Brain microvascular endothelial cell (primary cell): ENCODE measurements at regions not wholly inside any gene's neighbourhood (a gene's known extent, or its start where the extent isn't known, plus 50 kb on each side); places are given as distances from the start of the nearest gene placed in this dataset.

Experiments
- DNase-seq: peaks from one replicate; pipeline ENCODE4 v3.0.0-alpha.2; 2020
- H3K27ac ChIP-seq: fragments of 250-450 bp; sonication (Bioruptor Pico); 2 replicates; pipeline ENCODE4 v1.5.1; 2020; ENCODE audit warnings: mild to moderate bottlenecking, moderate library complexity
- H3K27me3 ChIP-seq: fragments of 250-450 bp; sonication (Bioruptor Pico); replicated peaks from 2 replicates; pipeline ENCODE4 v1.5.1; 2020; ENCODE audit warnings: mild to moderate bottlenecking
- H3K36me3 ChIP-seq: fragments of 250-450 bp; sonication (Bioruptor Pico); replicated peaks from 2 replicates; pipeline ENCODE4 v1.5.1; 2020; ENCODE audit warnings: mild to moderate bottlenecking
- H3K4me3 ChIP-seq: 2 replicates; pipeline ENCODE4 v1.5.1; 2011; ENCODE audit warnings: low read depth, mild to moderate bottlenecking, control low read depth, low read length, moderate library complexity
- in situ Hi-C: cut with HindIII; loops from 2 replicates; pipeline ENCODE4 v1.10.0; 2017; ENCODE audit warnings: low sequenced_read_pairs, low pct_ligation_motif_present
- TF ChIP-seq, protein P1 (sequence below): IDR thresholded peaks from 2 replicates; pipeline ENCODE4 v1.5.1; 2011; ENCODE audit warnings: low read depth, mild to moderate bottlenecking, moderate library complexity, low read length, control low read depth, inconsistent platforms; ENCODE audit errors: missing control alignments

DNA sequence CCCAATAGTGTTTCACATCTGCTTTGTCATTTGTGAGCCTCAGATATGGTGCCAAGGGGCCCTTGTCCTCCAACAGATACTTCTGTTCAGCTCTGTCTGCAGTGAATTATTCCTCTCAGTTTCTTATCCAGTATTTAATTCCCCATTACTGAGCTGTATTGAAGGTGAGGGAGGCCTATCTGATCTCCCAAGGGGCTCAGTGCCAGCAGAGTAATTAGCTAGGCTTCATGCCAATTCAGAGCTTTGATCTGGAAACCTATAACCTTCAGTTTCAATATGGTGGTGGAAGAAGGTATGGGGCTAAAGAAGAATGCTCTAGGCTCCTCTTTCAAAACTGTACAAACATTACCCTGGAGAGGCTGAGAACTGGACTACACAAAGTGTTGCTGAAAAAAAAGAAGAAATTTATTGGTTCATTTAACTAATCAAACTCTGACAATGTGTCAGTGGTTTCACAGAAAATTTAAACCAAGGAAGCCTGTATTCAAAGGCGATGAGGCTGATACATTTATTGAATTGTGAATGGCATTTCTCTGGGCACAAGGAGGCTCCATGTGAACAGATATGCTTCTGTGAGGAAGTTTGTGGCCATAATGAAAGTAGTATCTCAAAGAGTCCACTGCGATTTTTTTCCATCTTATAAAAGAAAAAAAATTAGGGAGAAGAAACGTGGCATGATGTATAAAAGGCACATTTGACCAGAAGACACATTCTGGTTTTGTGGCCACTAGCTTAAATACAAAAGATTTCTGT, 397.8 kb downstream of the TLE4 start:
- Histone ChIP-seq H3K36me3 (no peaks in the 10 kb centered on the region), H3K4me3 (no peak overlapping the region), H3K27ac (no peak overlapping the region), H3K27me3 (no peaks in the 10 kb centered on the region)
- in situ Hi-C loops: no loop called here
- TF ChIP-seq, protein P1, sequence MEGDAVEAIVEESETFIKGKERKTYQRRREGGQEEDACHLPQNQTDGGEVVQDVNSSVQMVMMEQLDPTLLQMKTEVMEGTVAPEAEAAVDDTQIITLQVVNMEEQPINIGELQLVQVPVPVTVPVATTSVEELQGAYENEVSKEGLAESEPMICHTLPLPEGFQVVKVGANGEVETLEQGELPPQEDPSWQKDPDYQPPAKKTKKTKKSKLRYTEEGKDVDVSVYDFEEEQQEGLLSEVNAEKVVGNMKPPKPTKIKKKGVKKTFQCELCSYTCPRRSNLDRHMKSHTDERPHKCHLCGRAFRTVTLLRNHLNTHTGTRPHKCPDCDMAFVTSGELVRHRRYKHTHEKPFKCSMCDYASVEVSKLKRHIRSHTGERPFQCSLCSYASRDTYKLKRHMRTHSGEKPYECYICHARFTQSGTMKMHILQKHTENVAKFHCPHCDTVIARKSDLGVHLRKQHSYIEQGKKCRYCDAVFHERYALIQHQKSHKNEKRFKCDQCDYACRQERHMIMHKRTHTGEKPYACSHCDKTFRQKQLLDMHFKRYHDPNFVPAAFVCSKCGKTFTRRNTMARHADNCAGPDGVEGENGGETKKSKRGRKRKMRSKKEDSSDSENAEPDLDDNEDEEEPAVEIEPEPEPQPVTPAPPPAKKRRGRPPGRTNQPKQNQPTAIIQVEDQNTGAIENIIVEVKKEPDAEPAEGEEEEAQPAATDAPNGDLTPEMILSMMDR: no peak
- no peak for DNase-seq

DNA sequence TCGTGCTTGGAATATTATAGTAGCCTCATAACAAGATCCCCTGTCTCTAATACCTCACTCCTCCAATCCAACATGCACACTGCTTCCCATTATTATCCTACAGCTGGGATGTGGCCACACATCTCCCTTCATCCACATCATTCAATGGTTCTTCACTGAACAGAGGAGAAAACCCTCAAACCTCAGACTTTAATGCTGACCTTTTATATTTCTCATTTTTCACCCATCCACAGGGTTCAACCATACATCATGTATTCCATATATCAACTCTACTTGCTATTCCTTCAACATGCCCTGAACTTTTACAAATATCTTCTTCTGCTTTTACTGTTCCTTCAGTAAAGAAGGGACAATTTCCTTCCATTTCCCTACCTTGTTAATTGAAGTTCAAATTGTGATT, 396.8 kb downstream of the TLE4 start:
- Histone ChIP-seq H3K27ac (no peak overlapping the region), H3K27me3 (no peaks in the 10 kb centered on the region), H3K36me3 (no peaks in the 10 kb centered on the region), H3K4me3 (no peak overlapping the region)
- TF ChIP-seq, protein P1: no peak
- in situ Hi-C loops: no loop called here
- no peak for DNase-seq

DNA sequence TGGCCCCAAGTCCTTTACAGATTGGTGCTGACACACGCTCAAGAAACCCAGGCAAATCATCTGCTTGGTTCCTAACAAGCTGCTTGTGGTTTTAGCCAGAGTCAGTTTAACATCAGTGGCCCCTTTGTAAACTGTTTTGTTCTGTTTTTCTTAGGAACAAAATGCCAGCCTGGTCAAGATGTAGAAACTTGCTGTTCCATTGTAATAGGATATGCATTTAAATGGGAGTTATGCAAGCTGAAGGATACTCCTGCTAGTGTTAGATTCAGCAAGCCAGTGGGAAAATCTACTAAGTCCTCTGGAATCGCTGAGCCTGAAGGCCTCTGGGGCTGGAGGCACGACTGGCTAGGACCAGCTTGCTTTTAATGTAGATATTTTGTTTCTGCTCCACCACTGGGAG, 391.1 kb downstream of the TLE4 start:
- in situ Hi-C loops: no loop called here
- no peak overlapping the region for H3K27ac ChIP-seq
- TF ChIP-seq, protein P1: no peak
- no peaks in the 10 kb centered on the region for H3K36me3 ChIP-seq
- H3K4me3 ChIP-seq: no peak overlapping the region
- no peaks in the 10 kb centered on the region for H3K27me3 ChIP-seq
- no peak for DNase-seq

DNA sequence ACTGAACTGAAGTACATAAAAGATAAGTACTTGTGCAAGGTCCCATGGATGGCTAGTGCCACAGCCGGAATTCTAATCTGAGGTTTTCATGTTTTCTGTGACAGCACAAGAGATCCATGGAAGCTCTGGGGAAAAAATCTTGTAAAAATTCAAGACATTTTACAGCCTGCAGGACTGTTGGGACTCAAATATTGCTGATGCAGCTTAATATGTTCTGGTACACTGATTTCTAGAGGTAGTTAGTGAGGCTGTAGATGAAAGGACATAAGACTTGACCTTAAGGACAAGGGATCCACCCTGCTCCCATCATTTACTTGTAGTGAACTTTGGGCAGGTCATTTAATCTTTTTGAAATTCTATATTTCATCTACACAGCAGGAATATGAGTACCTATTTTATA, 390.4 kb downstream of the TLE4 start:
- H3K4me3 ChIP-seq: no peak overlapping the region
- in situ Hi-C loops: no loop called here
- TF ChIP-seq, protein P1: no peak
- no peaks in the 10 kb centered on the region for H3K36me3 ChIP-seq
- H3K27ac ChIP-seq: no peak overlapping the region
- no peak for DNase-seq
- H3K27me3 ChIP-seq: no peaks in the 10 kb centered on the region

DNA sequence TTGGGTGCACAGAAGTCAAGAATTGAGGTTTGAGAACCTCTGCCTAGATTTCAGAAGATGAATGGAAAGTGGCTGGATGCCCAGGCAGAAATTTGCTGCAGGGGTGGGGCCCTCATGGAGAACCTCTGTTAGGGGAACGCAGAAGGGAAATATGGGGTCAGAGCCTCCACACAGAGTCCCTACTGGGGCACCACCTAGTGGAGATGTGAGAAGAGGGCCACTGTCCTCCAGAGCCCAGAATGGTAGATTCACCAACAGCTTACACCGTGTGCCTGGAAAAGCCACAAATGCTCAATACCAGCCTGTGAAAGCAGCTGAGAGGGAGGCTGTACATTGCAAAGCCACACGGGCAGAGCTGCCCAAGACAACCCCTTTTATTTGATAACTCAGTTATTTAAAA, 383.5 kb downstream of the TLE4 start:
- Histone ChIP-seq H3K36me3 (no peaks in the 10 kb centered on the region), H3K27me3 (no peaks in the 10 kb centered on the region), H3K27ac (no peak overlapping the region), H3K4me3 (no peak overlapping the region)
- TF ChIP-seq, protein P1: peak; percentile 56
- in situ Hi-C loops: no loop called here
- no peak for DNase-seq

DNA sequence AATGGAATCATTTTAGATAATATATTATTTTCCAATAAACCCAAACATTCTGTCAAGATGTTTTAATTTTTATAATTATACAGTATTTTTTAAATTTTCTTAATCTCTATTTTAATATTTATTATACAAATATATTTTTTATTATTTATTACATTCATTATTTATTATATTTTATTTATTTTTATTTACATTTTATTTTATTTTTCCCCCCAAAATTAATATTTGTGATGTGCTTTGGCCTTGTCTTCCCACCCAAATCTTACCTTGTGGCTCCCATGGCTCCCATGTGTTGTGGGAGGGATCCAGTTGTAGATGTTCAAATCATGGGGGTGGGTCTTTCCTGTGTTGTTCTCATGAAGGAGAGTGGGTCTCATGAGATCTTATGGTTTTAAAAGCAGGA, 382.1 kb downstream of the TLE4 start:
- no peak overlapping the region for H3K4me3 ChIP-seq
- in situ Hi-C loops: no loop called here
- H3K27ac ChIP-seq: no peak overlapping the region
- H3K36me3 ChIP-seq: no peaks in the 10 kb centered on the region
- DNase-seq: no peak
- H3K27me3 ChIP-seq: no peaks in the 10 kb centered on the region
- TF ChIP-seq, protein P1: no peak
